Testis (tissue), 2 donors: ENCODE measurements at regions not wholly inside any gene's neighbourhood (a gene's known extent, or its start where the extent isn't known, plus 50 kb on each side); places are given as distances from the start of the nearest gene placed in this dataset.

Source experiments
- POLR2A ChIP-seq: fragments of 450-650 bp; IDR thresholded peaks from one replicate; pipeline ENCODE4 v1.6.1; 2017; ENCODE audit warnings: antibody characterized with exemption, mild to moderate bottlenecking, moderate library complexity
- TF ChIP-seq, protein P1 (sequence below), 3 experiments: fragments of 450-650 bp in 2 of 3; fragments of 200-600 bp in 1 of 3; sonication (generic) in 1 of 3; IDR thresholded peaks; one replicate each; pipeline ENCODE4 v1.5.1; 2016 to 2019; ENCODE audit warnings: antibody characterized with exemption in 3 of 3, mild to moderate bottlenecking in 2 of 3, moderate library complexity in 1 of 3

- TF ChIP-seq POLR2A = no peak
- TF ChIP-seq, protein P1, sequence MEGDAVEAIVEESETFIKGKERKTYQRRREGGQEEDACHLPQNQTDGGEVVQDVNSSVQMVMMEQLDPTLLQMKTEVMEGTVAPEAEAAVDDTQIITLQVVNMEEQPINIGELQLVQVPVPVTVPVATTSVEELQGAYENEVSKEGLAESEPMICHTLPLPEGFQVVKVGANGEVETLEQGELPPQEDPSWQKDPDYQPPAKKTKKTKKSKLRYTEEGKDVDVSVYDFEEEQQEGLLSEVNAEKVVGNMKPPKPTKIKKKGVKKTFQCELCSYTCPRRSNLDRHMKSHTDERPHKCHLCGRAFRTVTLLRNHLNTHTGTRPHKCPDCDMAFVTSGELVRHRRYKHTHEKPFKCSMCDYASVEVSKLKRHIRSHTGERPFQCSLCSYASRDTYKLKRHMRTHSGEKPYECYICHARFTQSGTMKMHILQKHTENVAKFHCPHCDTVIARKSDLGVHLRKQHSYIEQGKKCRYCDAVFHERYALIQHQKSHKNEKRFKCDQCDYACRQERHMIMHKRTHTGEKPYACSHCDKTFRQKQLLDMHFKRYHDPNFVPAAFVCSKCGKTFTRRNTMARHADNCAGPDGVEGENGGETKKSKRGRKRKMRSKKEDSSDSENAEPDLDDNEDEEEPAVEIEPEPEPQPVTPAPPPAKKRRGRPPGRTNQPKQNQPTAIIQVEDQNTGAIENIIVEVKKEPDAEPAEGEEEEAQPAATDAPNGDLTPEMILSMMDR (IDR thresholded peaks at IDR 0.05) = no peak
Observed at GRCh38 chr14:38404100-38404541, 148.2 kb upstream of the CLEC14A start.
